ENCODE measurements at regions not wholly inside any gene's neighbourhood (a gene's known extent, or its start where the extent isn't known, plus 50 kb on each side); places are given as distances from the start of the nearest gene placed in this dataset.

GRCh38 chr5:10866913-10867312 is 105.9 kb upstream of the DAP start:
- Histone ChIP-seq H3K4me2 (replicated peaks; ENCODE audit: low read depth, low read length, poor library complexity, severe bottlenecking) (no peak overlapping the region), H3K36me3 (replicated peaks in 1 of 2; ENCODE audit: control extremely low read depth in 1 of 2, control insufficient read depth in 1 of 2, extremely low read depth in 1 of 2, insufficient read depth in 2 of 2, low read length in 1 of 2) (no peaks in the 10 kb centered on the region), H4K20me1 (ENCODE audit: control insufficient read depth, insufficient read depth, low read length, poor library complexity, severe bottlenecking) (no peaks in the 10 kb centered on the region), H2AFZ (ENCODE audit: insufficient read depth, low read depth, low read length, poor library complexity, severe bottlenecking) (no peak overlapping the region), H3K4me3 (ENCODE audit: control extremely low read depth in 1 of 5, extremely low read depth in 1 of 5, insufficient read depth in 1 of 5, low read depth in 2 of 5, low read length in 4 of 5) (no peak overlapping the region), H3K27me3 (replicated peaks in 1 of 4; ENCODE audit: control extremely low read depth in 1 of 4, control insufficient read depth in 3 of 4, insufficient read depth in 4 of 4, low read length in 3 of 4) (peaks cover 0 to 6% (median 0%) of the 10 kb centered on the region in 4 experiments), H3K4me1 (ENCODE audit: control insufficient read depth in 2 of 2, insufficient read depth in 2 of 2, low read length in 2 of 2) (no peaks in the 10 kb centered on the region), H3K9me3 (ENCODE audit: control extremely low read depth in 1 of 3, control insufficient read depth in 2 of 3, insufficient read depth in 1 of 3, low read length in 2 of 3) (no peaks in the 10 kb centered on the region), H3K9ac (ENCODE audit: low read length) (no peak overlapping the region), H3K79me2 (ENCODE audit: control insufficient read depth, insufficient read depth, low read length) (no peaks in the 10 kb centered on the region), H3K27ac (ENCODE audit: low read length in 2 of 2) (no peak overlapping the region)
- ChIA-PET CTCF (interaction anchor here (1.8 kb wide), 1 partner anchor 11 kb away, joined by 7 read pairs; no protein-coding TSS in a partner anchor), POLR2A (no interaction called here)
- DNase-seq (no peak), ATAC-seq (ENCODE audit: low read depth) (no peak)
- WGBS (ENCODE audit: insufficient coverage), result no CpG with 5 or more reads among the region's 4 CpGs
- intact Hi-C loops (cut with micrococcal nuclease), result no loop called here
- H3K27me3 Mint-ChIP-seq, result peaks cover 12% of the 10 kb centered on the region
- H3K4me1 Mint-ChIP-seq, result peaks cover 2% of the 10 kb centered on the region
- H3K27ac Mint-ChIP-seq, result no peak overlapping the region
- H3K9me3 Mint-ChIP-seq (ENCODE audit: insufficient read depth), result no peaks in the 10 kb centered on the region
- TF ChIP-seq CTCF (IDR thresholded peaks at IDR 0.05), result no peak
- TF ChIP-seq EZH2 (IDR thresholded peaks at IDR 0.05; ENCODE audit: borderline replicate concordance, insufficient read depth, low read depth, low read length, poor library complexity, severe bottlenecking), result no peak
- no peak overlapping the region for H3K4me3 Mint-ChIP-seq

- H3K4me3 Mint-ChIP-seq, result no peak overlapping the region
- Histone ChIP-seq H3K4me1 (ENCODE audit: control insufficient read depth in 2 of 2, insufficient read depth in 2 of 2, low read length in 2 of 2) (no peaks in the 10 kb centered on the region), H4K20me1 (ENCODE audit: control insufficient read depth, insufficient read depth, low read length, poor library complexity, severe bottlenecking) (no peaks in the 10 kb centered on the region), H3K27ac (ENCODE audit: low read length in 2 of 2) (no peak overlapping the region), H3K9ac (ENCODE audit: low read length) (no peak overlapping the region), H2AFZ (ENCODE audit: insufficient read depth, low read depth, low read length, poor library complexity, severe bottlenecking) (no peak overlapping the region), H3K36me3 (replicated peaks in 1 of 2; ENCODE audit: control extremely low read depth in 1 of 2, control insufficient read depth in 1 of 2, extremely low read depth in 1 of 2, insufficient read depth in 2 of 2, low read length in 1 of 2) (no peaks in the 10 kb centered on the region), H3K27me3 (replicated peaks in 1 of 4; ENCODE audit: control extremely low read depth in 1 of 4, control insufficient read depth in 3 of 4, insufficient read depth in 4 of 4, low read length in 3 of 4) (peaks cover 0 to 6% (median 0%) of the 10 kb centered on the region in 4 experiments), H3K9me3 (ENCODE audit: control extremely low read depth in 1 of 3, control insufficient read depth in 2 of 3, insufficient read depth in 1 of 3, low read length in 2 of 3) (no peaks in the 10 kb centered on the region), H3K4me2 (replicated peaks; ENCODE audit: low read depth, low read length, poor library complexity, severe bottlenecking) (no peak overlapping the region), H3K4me3 (ENCODE audit: control extremely low read depth in 1 of 5, extremely low read depth in 1 of 5, insufficient read depth in 1 of 5, low read depth in 2 of 5, low read length in 4 of 5) (no peak overlapping the region), H3K79me2 (ENCODE audit: control insufficient read depth, insufficient read depth, low read length) (no peaks in the 10 kb centered on the region)
- peaks cover 2% of the 10 kb centered on the region for H3K4me1 Mint-ChIP-seq
- WGBS (ENCODE audit: insufficient coverage), result 58% methylated on average over 11 of the region's 15 CpGs
- ChIA-PET POLR2A (no interaction called here), CTCF (interaction anchor here (0.8 to 1.0 kb wide), 3 partner anchors 9 to 428 kb away, joined by 3 to 7 read pairs (median 3); no protein-coding TSS in a partner anchor)
- intact Hi-C loops (cut with micrococcal nuclease), result loop anchor here (2.0 kb wide), 1 partner anchor 411 kb away; no protein-coding TSS in a partner anchor
- H3K27me3 Mint-ChIP-seq, result peaks cover 14% of the 10 kb centered on the region
- TF ChIP-seq CTCF (IDR thresholded peaks at IDR 0.05) (peak; percentile 78), EZH2 (IDR thresholded peaks at IDR 0.05; ENCODE audit: borderline replicate concordance, insufficient read depth, low read depth, low read length, poor library complexity, severe bottlenecking) (no peak)
- ATAC-seq (ENCODE audit: low read depth) (peak; percentile 54), DNase-seq (peak; percentile 58)
- H3K27ac Mint-ChIP-seq, result no peak overlapping the region
- H3K9me3 Mint-ChIP-seq (ENCODE audit: insufficient read depth), result no peaks in the 10 kb centered on the region
Measured at GRCh38 chr5:10863763-10864383, 102.8 kb upstream of the DAP start.
